Stimulated activated effector memory CD8-positive, alpha-beta T cell treated with anti-CD3 and anti-CD28 coated beads, Interleukin-12 subunit alpha, Interleukin-12 subunit beta, amount 100 ng/mL, for 72 hours (primary cell): ENCODE measurements at regions not wholly inside any gene's neighbourhood (a gene's known extent, or its start where the extent isn't known, plus 50 kb on each side); places are given as distances from the start of the nearest gene placed in this dataset.
"Not testable (repeated sequence)": the region's sequence is repeated elsewhere in the genome, so short reads cannot be mapped to it uniquely, and the experiment has no call there.

ENCODE experiments used
- ATAC-seq: fragments of 150-1000 bp; cut with Tn5 transposase; 2 replicates; pipeline ENCODE4 v1.10.0; 2021
- DNase-seq, 2 donors: peaks; one replicate each; pipeline ENCODE4 v3.0.0; 2021 to 2022; ENCODE audit warnings: low spot score in 2 of 2
- H3K27ac Mint-ChIP-seq: one replicate; pipeline ENCODE4 v1.8.0; 2022; ENCODE audit warnings: mild to moderate bottlenecking, mixed read lengths
- H3K36me3 Mint-ChIP-seq: one replicate; pipeline ENCODE4 v1.8.0; 2022; ENCODE audit warnings: mild to moderate bottlenecking, mixed read lengths
- H3K4me1 Mint-ChIP-seq: one replicate; pipeline ENCODE4 v1.8.0; 2022; ENCODE audit warnings: mixed read lengths
- H3K4me3 Mint-ChIP-seq: one replicate; pipeline ENCODE4 v1.8.0; 2022; ENCODE audit warnings: mild to moderate bottlenecking, mixed read lengths
- H3K9me3 Mint-ChIP-seq: one replicate; pipeline ENCODE4 v1.8.0; 2022; ENCODE audit warnings: mixed read lengths

DNA sequence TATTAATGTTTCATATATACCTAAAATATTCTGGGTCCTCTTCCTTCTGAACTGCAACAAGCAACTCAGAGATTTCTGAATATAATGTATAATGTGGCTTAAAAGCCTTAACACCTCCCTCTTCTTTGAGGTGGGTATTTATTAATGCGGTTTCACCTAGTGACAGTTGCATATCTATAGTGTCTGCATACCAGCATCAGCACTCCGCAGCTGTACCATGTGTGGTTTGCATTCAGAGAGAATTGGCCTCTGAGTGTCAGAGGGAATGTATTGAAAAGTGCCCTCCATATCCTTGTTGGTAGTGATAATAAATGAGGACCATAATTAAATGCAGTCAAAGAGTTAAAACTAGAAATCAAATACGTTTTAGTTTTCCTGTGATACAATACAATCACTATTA lies 256.6 kb upstream of the ARRDC3 start:
- no peaks in the 10 kb centered on the region for H3K4me1 Mint-ChIP-seq
- no peak overlapping the region for H3K4me3 Mint-ChIP-seq
- H3K36me3 Mint-ChIP-seq, result no peaks in the 10 kb centered on the region
- DNase-seq, result no peak
- H3K27ac Mint-ChIP-seq, result no peak overlapping the region
- no peak for ATAC-seq
- H3K9me3 Mint-ChIP-seq, result no peaks in the 10 kb centered on the region

- ATAC-seq, result no peak
- Mint-ChIP-seq H3K4me1 (no peaks in the 10 kb centered on the region), H3K4me3 (no peak overlapping the region)
Measured at GRCh38 chr5:91638010-91638409, 254.9 kb upstream of the ARRDC3 start.

GRCh38 chr5:91635950-91636734 lies 253.0 kb upstream of the ARRDC3 start:
- H3K4me3 Mint-ChIP-seq, result no peak overlapping the region
- no peaks in the 10 kb centered on the region for H3K9me3 Mint-ChIP-seq
- no peaks in the 10 kb centered on the region for H3K36me3 Mint-ChIP-seq
- ATAC-seq, result no peak
- no peak for DNase-seq
- no peaks in the 10 kb centered on the region for H3K4me1 Mint-ChIP-seq
- H3K27ac Mint-ChIP-seq, result no peak overlapping the region

More at GRCh38 chr5:91638010-91638409, 254.9 kb upstream of the ARRDC3 start:
- no peak for DNase-seq
- no peaks in the 10 kb centered on the region for H3K36me3 Mint-ChIP-seq
- no peaks in the 10 kb centered on the region for H3K9me3 Mint-ChIP-seq
- no peak overlapping the region for H3K27ac Mint-ChIP-seq

DNA sequence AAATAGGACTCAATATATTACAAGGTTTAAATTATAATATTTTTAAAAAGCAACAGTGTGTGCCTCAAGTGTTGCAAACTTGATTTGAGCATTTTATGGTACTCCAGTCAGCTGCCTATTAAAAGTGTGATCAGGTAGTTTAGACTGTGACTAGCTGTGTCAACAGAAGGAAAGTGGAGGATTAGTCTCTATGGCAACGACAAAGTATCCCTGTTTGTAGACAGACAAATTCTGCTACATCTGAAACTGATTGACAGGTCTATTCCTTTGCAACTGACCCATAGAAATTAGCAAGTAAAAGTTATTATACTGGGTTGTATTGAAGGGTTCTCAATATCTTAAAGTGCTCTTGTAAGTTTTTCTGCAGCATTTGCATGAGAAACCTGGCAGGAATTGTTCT lies 249.8 kb upstream of the ARRDC3 start:
- H3K9me3 Mint-ChIP-seq, result no peaks in the 10 kb centered on the region
- H3K27ac Mint-ChIP-seq, result no peak overlapping the region
- ATAC-seq (no peak), DNase-seq (no peak)
- H3K4me3 Mint-ChIP-seq, result no peak overlapping the region
- H3K36me3 Mint-ChIP-seq, result no peaks in the 10 kb centered on the region
- H3K4me1 Mint-ChIP-seq, result no peaks in the 10 kb centered on the region

DNA sequence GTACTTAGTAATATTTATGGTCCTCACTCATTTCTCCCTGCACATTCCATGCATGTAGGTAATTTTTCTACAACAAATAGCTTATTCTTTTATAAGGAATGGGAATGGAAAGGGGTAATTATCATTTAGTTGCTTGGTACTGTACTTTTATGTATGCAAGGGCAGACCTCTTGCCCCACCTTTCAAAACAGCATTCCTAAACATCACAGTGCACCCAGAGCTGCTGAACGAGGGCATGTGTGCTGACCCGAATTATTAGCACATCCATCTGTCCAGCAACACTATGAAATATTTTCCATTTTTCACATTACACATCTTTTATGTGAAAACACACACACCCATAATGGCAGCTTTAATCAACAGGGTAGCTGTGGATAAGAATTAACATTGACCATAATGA lies 228.6 kb upstream of the ARRDC3 start:
- peaks cover 5% of the 10 kb centered on the region for H3K9me3 Mint-ChIP-seq
- no peak overlapping the region for H3K27ac Mint-ChIP-seq
- no peak overlapping the region for H3K4me3 Mint-ChIP-seq
- no peaks in the 10 kb centered on the region for H3K4me1 Mint-ChIP-seq
- H3K36me3 Mint-ChIP-seq, result no peaks in the 10 kb centered on the region
- no peak for ATAC-seq
- no peak for DNase-seq

DNA sequence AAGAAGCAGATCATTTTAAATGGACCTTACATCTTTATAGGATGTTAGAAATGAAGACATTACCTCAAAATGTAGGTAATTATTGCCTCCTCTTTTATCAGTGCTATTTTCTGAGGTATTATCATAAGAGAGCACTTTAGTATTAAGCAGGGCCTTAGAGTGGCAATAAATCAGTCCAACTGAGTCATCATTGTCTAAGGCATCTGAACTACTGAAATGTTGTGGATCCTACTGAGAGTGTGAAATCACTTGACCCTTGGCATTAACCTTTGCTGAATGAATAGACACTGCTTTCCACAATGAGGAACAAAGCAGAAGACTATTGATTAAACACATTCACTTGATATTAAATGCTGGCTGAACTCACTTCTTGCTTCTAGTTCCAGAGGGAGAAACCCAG lies 224.6 kb upstream of the ARRDC3 start:
- Mint-ChIP-seq H3K4me3 (no peak overlapping the region), H3K9me3 (peaks cover 2% of the 10 kb centered on the region), H3K4me1 (no peaks in the 10 kb centered on the region), H3K36me3 (no peaks in the 10 kb centered on the region), H3K27ac (no peak overlapping the region)
- ATAC-seq (no peak), DNase-seq (no peak)

DNA sequence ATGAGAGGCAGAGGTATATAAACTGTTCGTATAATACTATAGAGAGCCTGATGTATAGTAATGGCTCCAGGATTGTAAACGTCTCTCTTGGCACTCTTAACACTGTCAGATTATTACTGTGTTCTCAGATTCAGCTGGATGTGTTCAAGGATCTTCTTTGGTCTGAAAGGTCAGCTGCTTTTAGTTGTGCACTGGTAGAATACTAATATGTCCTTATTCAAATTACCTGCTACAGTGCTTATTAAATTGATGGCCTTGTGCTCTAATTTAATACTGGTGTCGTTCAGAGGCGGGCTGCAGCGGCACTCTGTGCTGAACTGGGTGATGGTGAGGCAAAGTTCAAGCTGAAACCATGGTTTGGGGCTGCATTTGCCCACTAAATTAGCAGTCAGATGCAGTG lies 216.7 kb upstream of the ARRDC3 start:
- Mint-ChIP-seq H3K27ac (no peak overlapping the region), H3K4me3 (no peak overlapping the region), H3K9me3 (no peaks in the 10 kb centered on the region), H3K4me1 (no peaks in the 10 kb centered on the region), H3K36me3 (no peaks in the 10 kb centered on the region)
- DNase-seq (no peak), ATAC-seq (no peak)

- no peaks in the 10 kb centered on the region for H3K9me3 Mint-ChIP-seq
- ATAC-seq (no peak), DNase-seq (no peak)
- no peak overlapping the region for H3K27ac Mint-ChIP-seq
- no peaks in the 10 kb centered on the region for H3K4me1 Mint-ChIP-seq
- H3K36me3 Mint-ChIP-seq, result no peaks in the 10 kb centered on the region
- H3K4me3 Mint-ChIP-seq, result no peak overlapping the region
Measured at GRCh38 chr5:91598216-91598615, 215.1 kb upstream of the ARRDC3 start.

DNA sequence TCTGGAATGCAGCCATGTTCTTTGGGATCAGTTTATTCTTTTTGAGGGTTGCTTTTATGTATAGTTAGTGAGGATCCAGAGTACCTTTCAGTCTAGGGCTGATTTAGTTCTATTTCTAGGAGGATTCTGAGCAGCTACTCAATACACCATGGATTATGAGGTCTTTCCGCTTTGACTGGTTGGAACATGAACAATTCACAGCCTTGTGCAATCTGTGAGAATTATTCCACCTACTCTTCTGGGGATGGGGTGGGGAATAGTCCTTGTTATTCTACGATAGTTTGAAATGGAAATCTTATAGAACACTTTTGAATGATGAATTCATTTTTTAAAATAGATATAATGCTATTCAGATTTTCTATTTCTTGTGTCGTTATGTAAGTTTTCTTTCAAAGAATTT lies 212.3 kb upstream of the ARRDC3 start:
- DNase-seq (no peak), ATAC-seq (no peak)
- H3K4me1 Mint-ChIP-seq, result no peaks in the 10 kb centered on the region
- no peaks in the 10 kb centered on the region for H3K36me3 Mint-ChIP-seq
- H3K9me3 Mint-ChIP-seq, result peaks cover 4% of the 10 kb centered on the region
- H3K27ac Mint-ChIP-seq, result no peak overlapping the region
- no peak overlapping the region for H3K4me3 Mint-ChIP-seq

- no peak overlapping the region for H3K4me3 Mint-ChIP-seq
- H3K9me3 Mint-ChIP-seq, result peaks cover 4% of the 10 kb centered on the region
- no peaks in the 10 kb centered on the region for H3K4me1 Mint-ChIP-seq
- DNase-seq (no peak), ATAC-seq (no peak)
- H3K36me3 Mint-ChIP-seq, result no peaks in the 10 kb centered on the region
- H3K27ac Mint-ChIP-seq, result no peak overlapping the region
Measured at GRCh38 chr5:91591076-91591475, 208.0 kb upstream of the ARRDC3 start.

GRCh38 chr5:91586232-91586631 lies 203.1 kb upstream of the ARRDC3 start:
- H3K9me3 Mint-ChIP-seq, result peaks cover 4% of the 10 kb centered on the region
- no peak for ATAC-seq
- no peak overlapping the region for H3K4me3 Mint-ChIP-seq
- H3K27ac Mint-ChIP-seq, result no peak overlapping the region
- no peak for DNase-seq
- H3K36me3 Mint-ChIP-seq, result no peaks in the 10 kb centered on the region
- H3K4me1 Mint-ChIP-seq, result no peaks in the 10 kb centered on the region

GRCh38 chr5:91584352-91584751 lies 201.2 kb upstream of the ARRDC3 start:
- Mint-ChIP-seq H3K27ac (no peak overlapping the region), H3K36me3 (no peaks in the 10 kb centered on the region), H3K4me3 (no peak overlapping the region), H3K4me1 (no peaks in the 10 kb centered on the region), H3K9me3 (no peaks in the 10 kb centered on the region)
- DNase-seq (no peak), ATAC-seq (no peak)

DNA sequence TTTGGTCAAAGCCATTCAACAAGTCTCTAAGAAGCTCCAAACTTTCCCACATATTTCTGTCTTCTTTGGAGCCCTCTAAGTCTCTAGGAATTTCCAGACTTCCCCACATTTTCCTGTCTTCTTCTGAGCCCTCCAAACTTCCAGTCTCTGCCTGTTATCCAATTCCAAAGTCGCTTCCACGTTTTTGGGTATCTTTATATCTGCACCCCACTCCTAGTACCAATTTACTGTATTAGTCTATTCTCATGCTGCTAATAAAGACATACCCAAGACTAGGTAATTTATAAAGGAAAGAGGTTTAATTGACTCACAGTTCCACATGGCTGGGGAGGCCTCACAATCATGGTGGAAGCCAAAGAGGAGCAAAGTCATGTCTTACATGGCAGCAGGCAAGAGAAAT lies 182.9 kb upstream of the ARRDC3 start:
- not testable (repeated sequence) for H3K27ac Mint-ChIP-seq, DNase-seq, H3K4me3 Mint-ChIP-seq, ATAC-seq, H3K36me3 Mint-ChIP-seq, H3K4me1 Mint-ChIP-seq
- peaks cover 25% of the 10 kb centered on the region for H3K9me3 Mint-ChIP-seq

DNA sequence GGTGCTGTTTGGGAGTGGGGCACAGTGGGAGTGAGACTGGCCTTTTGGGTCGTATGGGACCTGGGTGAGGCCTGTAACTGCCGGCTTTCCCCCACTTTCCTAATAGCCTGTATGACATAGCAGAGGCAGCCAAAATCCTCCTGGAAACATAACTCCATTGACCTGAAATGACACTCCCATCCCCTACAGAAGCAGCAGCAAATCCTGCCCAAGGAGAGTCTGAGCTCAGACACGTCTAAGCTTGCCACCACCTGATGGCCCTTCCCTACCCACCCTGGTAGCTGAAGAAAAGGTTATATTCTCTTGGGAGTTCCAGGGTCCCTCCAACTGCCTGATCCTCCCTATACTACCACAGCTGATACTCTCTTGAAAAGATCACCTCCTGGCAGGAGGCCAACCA lies 179.8 kb upstream of the ARRDC3 start:
- DNase-seq (no peak), ATAC-seq (no peak)
- H3K9me3 Mint-ChIP-seq, result peaks cover 27% of the 10 kb centered on the region
- no peaks in the 10 kb centered on the region for H3K4me1 Mint-ChIP-seq
- no peaks in the 10 kb centered on the region for H3K36me3 Mint-ChIP-seq
- no peak overlapping the region for H3K27ac Mint-ChIP-seq
- no peak overlapping the region for H3K4me3 Mint-ChIP-seq

- Mint-ChIP-seq H3K27ac (no peak overlapping the region), H3K36me3 (no peaks in the 10 kb centered on the region), H3K4me3 (no peak overlapping the region), H3K9me3 (no peaks in the 10 kb centered on the region), H3K4me1 (no peaks in the 10 kb centered on the region)
- ATAC-seq (no peak), DNase-seq (no peak)
Measured at GRCh38 chr5:91541696-91542095, 158.6 kb upstream of the ARRDC3 start.

GRCh38 chr5:91538179-91538578 lies 155.1 kb upstream of the ARRDC3 start:
- H3K27ac Mint-ChIP-seq, result no peak overlapping the region
- no peak for ATAC-seq
- H3K9me3 Mint-ChIP-seq, result no peaks in the 10 kb centered on the region
- no peak overlapping the region for H3K4me3 Mint-ChIP-seq
- no peaks in the 10 kb centered on the region for H3K36me3 Mint-ChIP-seq
- H3K4me1 Mint-ChIP-seq, result no peaks in the 10 kb centered on the region
- no peak for DNase-seq

- Mint-ChIP-seq H3K36me3 (no peaks in the 10 kb centered on the region), H3K4me1 (no peaks in the 10 kb centered on the region), H3K9me3 (no peaks in the 10 kb centered on the region), H3K4me3 (no peak overlapping the region), H3K27ac (no peak overlapping the region)
- DNase-seq, result no peak
- ATAC-seq, result no peak
Measured at GRCh38 chr5:91535499-91535898, 152.4 kb upstream of the ARRDC3 start.
